ENCODE measurements at regions not wholly inside any gene's neighbourhood (a gene's known extent, or its start where the extent isn't known, plus 50 kb on each side); places are given as distances from the start of the nearest gene placed in this dataset.

DNA sequence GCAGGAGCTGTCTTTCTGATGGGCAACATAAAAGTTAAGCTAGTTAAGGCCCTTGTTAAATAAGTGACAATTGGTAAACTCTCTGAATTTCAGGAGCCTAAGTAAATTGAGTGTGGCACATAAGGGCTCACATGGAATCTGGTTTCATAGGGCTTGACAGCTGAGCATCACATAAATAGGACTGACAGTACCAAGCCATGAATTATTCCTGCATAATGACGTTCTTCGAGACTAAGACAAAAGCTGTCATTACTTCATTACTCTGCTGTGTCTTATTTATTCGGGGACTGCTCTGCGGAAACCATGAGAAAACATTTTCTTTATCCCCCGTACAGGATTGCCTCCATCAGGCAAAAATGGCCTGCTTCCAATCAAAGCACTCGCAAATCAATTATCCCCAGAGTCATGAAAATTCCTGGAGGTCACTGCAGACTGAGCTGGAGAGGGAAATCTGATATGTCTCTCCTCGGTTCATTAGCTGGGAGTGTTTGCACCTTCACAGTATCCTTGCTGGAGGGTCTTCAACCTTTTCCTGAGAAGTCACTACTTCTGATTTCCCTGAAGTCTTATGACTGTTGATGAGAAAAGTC is 311.4 kb downstream of the CDH26 start:
- no peak for DNase-seq

DNA sequence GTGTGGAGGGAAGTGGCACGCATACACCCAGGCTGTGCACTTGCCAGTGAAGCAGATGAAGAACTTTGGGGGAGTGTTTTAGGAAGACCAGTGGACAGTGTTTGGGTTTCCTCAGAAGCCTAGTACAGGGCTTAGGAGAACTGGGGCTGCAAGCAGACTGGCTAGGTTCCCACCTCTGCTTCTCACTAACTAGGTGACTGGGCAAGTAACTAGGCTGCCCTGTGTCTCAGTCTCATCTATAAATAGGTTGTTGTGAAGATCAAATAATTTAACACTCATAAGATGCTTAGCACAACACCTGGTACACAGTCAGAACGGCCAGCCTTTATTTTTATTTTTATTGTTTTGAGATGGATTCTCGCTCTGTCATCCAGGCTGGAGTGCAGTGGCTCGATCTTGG is 312.1 kb downstream of the CDH26 start:
- DNase-seq, result no peak

DNA sequence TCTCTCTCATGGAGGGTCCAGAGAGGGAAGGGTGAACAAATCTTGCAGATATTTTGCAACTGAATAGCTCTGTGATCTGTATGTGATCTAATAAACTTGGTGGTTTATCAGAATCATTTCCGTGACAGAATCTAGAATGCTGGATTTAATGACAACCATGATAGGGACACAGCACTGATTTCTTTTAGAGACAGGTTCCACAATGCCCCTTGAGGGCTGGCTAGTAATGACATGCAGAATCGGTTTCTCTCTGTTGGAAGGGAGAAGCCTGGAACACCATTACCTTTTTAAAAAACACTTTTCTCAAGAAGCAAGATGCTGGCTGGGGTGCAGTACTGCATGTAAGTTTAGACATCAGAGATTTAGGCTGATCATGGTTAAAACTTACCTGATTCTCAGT is 313.4 kb downstream of the CDH26 start:
- DNase-seq, result no peak

DNA sequence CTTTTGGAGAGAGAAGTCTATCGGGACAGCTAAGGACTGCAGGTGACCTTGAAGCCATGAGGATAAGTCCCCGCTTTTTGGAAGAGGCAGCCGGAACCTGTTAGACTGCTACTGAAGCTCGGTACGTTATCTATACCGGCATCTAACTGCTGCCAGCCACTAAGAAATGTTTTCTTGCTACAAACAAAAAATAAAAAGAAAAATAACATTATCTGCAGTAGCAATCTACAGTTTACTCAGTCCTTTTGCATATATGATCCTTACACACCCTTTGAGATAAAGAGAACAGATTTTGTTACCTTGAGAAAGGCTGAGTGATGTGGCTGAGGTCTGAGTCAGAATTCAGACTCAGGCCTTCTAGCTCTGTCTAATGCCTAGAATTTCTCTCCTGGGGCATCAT is 314.6 kb downstream of the CDH26 start:
- DNase-seq, result no peak

DNA sequence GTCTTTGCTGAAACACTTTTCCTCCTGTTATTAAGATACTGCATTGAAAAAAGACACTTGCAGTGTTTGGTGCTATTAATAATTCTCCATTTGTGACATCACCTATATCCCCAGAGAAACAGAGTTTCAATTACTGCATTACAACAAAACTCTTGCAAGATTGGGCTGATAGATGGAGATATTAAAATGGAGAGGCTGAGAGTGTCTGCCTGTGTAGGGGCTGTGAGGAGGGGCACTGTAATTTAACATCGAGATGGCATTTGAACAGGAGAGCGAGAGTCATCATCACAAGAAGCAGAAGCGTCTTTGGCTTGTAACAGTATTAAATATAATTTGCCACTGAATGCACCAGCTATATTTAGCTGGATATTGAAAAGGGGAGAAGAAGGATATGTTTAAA is 316.5 kb downstream of the CDH26 start:
- no peak for DNase-seq

DNA sequence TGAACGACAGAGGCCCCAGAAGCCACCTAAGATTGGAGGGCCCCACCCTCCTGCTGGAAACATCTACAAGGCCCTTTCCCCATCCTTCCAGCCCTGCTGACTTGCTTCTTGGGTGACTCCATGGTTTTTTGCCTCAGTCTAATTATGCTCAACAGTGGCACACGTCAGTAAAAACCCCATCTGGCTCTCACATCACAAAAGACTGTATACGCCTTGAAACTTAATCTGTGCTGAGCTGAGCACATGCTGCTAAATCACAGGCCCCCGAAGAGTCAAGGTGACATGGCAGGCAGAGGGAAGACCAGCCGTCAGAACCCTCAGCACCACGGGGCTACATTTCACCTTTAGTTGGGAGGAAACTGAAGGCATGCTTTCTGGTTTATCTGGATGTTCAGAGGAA is 323.1 kb downstream of the CDH26 start:
- no peak for DNase-seq

DNA sequence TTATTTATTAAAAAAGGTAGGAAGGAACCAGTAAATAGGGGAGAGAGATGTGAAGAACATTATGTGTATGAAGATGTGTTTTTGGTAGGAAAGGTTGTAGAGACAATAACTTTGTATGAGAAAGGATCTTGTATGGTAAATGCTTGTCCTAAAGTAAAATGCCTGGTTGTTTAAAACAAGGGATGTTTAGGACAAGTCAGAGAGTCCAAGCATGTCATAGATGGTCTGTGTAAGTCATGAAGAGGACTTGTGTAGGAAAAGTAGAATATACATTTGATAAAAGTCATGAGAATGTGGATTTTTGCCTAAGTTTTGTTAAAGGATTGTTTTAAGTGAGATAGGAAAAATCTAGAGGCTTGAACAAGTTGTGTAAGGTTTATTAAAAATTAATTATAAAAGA is 325.1 kb downstream of the CDH26 start:
- DNase-seq, result no peak

DNA sequence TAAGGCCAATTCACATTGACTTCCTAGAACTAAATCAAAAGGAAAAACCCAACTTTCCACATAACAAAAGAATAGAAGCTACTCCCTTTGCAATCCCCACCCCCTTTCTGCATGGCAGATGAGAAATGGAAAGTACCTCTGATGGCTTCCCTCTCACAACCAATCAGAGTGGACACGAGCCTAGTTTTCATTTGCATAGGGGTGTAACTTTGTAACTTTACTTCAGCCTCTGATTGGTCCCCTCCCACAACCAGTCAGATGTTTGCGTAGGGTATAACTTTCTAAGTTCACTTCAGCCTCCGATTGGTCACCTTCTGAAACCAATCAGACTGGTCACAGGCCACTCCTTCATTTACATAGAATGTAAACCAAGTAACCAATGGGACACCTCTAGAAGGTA is 328.5 kb downstream of the CDH26 start:
- DNase-seq, result no peak

DNA sequence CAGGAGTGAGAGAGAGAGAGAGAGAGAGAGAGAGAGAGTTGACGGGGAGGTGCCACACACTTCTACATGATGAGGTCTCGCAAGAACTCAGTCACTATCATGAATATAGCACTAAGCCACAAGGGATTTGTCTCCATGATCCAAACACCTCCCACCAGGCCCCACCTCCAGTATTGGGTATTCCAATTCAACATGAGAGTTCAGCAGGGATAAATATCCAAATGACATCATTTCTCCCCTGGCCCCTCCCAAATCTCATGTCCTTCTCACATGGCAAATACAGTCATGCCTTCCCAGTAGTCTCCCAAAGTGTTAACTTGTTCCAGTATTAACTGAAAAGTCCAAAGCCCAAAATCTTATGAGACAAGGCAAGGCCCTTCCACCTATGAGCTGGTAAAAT is 330.7 kb downstream of the CDH26 start:
- no peak for DNase-seq

DNA sequence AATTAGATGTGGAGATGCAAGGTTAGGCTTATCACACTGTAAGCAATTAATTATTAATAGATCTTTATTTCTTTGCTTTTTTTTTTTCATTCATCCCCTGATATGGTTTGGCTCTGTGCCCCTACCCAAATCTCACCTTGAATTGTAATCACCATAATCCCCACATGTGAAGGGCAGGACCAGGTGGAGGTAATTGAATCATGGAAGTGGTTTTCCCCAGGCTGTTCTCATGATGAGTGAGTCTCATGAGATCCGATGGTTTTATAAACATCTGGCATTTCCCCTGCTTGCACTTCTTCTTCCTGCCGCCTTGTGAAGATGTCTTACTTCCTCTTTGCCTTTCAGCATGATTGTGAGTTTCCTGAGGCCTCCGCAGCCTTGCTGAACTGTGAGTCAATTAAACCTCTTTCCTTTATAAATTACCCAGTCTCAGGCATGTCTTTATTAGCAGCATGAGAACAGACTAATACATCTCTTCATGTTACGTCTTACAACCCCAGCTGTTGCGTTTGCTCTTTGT is 333.8 kb downstream of the CDH26 start:
- no peak for DNase-seq

DNA sequence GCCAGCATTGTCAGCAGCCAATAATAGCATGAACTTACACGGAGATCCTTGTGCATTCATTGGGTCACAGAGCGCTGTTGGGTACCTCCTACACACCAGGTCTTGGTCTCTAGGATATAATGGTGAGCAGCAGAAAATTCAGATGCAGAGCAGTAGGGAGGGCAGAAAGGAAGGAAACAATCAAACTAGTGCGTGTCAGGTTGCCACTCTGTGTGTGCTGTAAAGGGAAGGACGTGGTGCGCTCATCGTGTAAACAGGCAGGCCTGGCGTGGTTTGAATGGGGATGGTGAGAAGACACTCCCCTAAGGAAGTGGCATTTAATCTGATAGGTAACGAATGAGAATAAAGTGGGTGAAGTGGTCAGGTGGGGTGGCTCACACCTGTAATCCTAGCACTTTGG is 336.4 kb downstream of the CDH26 start:
- DNase-seq, result no peak

DNA sequence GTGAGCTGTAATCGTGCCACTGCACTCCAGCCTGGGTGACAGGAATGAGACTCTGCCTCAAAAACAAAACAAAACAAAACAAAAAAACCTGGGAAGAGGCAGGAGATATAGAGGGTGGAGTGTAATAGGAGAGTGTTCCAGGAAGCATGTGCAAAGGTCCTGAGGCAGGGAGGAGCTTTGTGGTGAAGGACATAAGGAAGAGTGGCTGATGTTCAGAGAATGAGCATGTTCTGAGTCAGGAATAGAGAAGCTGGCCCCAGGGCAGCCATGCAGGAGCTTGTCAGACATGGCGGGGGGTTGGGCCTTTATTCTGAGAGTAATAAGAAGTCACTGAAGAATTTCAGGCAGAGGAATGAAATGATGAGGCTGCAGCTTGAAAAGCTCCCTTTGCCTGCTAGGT is 337.0 kb downstream of the CDH26 start:
- DNase-seq, result no peak

DNA sequence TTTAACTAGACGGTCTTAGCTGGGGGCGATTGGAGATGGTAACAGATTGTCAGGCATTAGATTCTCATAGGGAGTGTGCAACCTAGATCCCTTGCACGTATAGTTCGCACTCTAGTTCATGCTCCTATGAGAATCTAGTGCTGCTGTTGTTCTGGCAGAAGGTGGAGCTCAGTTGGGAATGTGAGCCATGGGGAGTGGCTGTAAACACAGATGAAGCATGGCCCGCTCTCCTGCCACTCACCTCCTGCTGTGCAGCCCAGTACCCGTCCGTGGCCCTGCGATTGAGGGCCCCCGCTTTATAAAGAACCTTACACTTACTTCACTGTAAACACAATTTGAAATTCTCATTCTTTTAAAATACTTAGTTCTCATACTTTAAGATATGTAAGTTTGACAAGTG is 339.4 kb downstream of the CDH26 start:
- no peak for DNase-seq

DNA sequence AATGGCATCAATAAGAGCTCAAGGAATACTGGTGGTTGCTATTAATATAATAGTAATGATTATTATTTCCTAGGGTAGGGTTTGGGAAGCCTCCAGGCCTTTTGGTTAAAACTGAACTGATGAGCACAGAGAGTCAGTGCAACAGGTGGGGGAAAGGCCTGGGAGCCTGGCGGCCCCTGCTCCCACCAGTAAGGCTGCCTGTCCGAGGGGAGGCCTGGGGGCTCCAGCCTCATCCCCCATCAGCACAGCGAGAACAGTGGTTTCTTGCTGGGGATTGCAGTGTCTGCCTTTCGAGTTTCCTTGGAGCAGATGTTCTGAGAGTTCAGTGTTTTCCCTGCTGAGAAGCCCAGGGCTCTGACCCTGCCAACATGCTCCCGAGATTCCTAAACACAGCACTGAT is 340.4 kb downstream of the CDH26 start:
- DNase-seq, result no peak

DNA sequence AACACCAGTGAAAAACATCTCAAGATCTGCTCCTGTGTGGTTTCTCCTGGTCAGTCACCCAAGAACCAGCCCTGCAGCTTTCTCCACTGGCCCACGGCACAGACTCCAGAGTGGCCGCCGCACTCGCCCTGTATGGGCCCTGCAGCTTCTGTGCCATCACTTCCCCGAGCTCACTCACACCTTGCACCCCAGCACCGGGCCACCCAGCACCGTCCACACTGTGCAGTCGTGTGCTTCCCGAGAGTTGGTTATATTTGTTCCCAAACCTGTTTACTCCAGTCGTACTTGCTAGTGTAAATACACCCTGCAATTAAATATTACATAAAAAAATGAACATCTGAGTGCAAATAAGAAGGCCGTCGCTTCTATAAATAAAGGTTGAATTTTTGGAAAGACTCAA is 341.7 kb downstream of the CDH26 start:
- DNase-seq, result no peak

DNA sequence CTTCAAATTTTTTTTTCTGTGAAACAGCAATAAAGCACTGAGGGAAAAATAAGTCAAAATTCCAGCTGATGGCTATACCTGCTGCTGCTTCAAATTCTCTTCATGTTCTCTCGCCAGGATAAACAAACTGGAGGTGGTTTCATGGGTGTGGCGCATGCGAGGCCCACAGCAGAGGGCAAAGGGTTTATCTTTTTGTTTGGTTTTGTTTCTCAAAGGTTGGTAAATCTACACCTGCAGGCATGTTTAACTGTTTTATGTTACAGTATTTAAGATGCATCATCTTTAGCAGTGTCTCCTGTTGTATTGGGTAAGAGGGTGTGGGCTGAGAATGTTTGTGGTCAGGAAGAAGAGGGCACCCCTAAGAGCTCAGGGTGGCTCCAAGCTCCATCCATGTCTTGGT is 342.2 kb downstream of the CDH26 start:
- DNase-seq, result no peak

DNA sequence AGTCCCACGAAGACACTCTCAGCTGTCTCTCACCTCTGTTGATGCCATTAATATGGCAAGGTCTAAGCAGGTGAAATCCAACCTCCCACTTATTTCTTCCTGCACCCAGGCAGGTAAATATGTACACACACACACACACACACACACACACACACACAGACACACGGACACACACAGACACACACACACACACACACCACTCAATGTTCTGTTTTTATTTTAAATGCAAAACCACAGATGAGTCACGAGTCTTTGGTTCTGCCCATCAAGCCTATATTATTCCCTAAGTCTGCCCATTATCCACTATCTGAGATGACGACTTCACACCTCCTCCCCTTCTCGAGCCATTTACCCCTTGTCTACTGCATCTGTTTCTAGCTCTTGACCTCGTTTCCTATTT is 344.7 kb downstream of the CDH26 start:
- DNase-seq, result no peak

DNA sequence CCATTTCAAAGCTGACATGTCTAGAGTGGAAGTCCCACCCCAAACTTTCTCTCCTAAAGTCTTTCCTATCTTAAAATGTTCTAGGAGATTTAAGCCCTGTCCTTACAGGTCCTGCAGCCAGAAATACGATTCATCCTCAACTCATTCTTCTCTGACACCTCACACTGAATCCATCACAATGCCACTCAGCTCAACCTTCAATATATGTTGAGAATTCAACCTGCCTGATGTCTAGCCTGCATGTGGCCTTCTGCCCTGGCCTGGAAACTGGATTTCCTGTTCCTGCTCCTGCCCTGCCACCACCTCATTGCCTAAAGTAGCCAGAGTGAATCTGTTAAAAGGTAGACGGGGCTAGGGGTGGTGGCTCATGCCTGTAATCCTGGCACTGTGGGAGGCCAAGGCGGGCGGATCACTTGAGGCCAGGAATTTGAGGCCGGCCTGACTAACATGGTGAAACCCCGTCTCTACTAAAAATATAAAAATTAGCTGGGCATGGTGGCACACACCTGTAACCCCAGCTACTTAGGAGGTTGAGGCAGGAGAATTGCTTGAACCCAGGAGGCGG is 345.9 kb downstream of the CDH26 start:
- no peak for DNase-seq

DNA sequence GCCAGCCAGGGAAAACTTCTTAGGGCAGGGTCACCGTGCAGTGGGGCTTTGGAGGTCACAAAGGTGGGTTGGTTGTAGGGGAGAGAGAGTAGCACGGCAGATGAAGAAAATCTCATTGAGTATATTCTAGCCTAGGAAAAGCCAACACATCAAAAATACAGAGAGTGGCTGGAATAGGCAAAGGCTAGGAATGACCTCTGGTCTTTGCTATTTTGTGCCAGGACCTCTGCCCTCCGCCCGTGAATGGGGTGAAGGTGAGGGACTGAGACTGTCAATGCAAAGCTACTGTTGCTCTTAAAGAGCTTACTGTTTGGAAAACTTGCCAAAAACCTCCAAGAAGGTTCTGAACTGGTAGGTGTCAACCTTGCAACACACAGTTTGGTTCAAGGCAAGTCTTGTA is 346.7 kb downstream of the CDH26 start:
- no peak for DNase-seq

DNA sequence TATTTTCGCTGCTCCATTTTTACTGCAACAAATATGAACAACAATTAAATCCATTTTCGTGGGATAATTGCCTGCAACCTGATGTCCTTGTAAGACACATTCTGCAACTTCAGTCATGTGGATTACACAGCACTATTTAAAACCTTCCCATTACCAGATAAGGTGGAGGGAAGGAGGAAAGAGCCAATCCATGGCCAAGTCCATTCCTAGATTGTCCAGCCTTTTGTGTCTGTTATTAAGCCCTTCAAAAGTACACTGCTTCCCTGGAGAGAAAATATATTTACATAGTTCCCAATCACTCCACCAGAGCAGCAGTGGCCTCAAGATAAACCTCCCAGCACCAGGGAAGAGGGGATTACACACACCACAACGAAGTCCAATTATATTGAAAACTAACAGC is 347.9 kb downstream of the CDH26 start:
- no peak for DNase-seq

DNA sequence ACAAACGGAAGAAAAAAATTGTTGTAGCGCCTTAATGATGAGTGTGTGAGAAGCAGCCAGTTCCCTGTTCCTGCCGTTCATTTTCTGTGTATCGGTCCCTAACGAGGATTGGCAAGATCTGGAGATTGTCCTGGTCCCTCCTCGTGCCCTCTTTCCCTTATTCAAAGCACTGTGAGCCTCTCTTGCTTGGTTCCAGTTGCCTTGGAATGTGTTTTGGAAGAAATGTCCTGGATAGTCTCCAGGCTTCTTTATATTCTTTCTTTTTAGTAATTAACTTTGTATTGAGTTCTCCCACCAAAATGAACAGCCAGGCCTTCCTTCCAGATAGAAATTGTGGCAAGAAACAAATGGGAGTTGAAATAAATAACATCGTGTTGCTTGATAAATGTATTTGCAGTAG is 348.3 kb downstream of the CDH26 start:
- peak in 11 of 56 donors; percentile 3 to 48 (median 13) for DNase-seq

DNA sequence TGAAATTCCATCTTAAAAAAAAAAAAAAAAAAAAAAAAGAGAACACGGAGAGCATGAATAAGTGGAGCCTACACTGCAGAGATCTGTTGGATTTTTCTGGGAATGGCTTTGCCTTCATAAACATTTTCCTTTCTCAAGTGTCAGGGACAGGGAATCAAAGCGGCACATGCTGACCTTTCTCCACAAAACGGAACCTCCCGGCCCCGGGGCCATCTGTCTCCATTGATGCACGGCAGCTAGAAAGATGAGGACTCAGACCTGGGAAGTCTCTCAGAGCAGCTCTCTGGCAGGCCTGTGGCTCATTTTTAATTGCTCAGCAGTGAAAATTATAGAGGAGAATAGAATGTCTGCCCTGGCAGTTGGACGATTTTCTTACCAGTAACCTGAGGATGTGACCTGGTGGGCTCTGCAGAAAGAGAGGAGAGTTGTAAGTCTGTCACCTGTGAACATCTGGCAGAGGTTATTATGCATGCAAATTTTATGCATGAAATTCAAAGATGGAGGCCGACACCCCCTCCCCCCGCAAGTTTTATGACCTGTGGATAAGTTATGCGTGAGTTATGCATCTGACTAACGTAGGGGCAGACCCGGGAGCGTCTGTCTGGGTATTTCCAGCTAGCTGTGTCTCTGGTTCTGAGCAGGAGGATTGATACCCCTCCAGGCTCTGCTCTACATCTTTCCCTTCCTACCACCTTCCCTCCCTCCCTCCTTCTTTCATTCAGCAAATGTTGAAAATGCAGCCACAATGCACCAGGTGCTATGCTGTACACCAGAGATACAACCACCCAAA is 352.5 kb downstream of the CDH26 start:
- no peak for DNase-seq

DNA sequence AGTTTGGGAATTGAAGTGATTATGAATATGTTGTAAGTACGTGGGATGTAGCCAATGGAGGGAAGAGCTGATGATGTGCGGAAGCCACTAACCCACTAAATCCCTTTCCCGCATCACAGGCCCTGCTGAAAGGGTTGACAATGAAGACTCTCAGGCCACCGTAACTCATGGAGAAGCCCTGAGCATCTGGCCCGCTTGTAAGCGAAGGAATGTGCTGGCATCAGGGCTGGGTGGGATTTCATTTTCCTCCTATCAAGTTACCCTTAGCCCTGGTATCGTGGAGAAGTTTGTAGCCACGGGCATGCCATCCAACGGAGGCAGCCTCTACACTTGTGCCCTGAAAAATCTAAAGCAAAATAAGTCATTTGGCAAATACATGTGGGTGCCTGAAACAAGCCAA is 355.0 kb downstream of the CDH26 start:
- DNase-seq, result no peak

All from nucleus accumbens (tissue), 56 donors.